GM12878 (cell line): ENCODE measurements at regions not wholly inside any gene's neighbourhood (a gene's known extent, or its start where the extent isn't known, plus 50 kb on each side); places are given as distances from the start of the nearest gene placed in this dataset.

Experiments used
- ATAC-seq: fragments of 200-7000 bp; cut with Tn5 transposase; 3 replicates; pipeline ENCODE4 v1.9.1; 2020; ENCODE audit warnings: mild to moderate bottlenecking, moderate library complexity
- BruUV-seq: library from RNA; stranded (reverse); fragments of 400-500 nt; replicated peaks from 2 replicates; lab custom pipeline; 2021; lab: Mats Ljungman, UMichigan
- CTCF ChIA-PET: fragments of 300-600 bp; sonication (Branson Sonifier 250); formaldehyde crosslinking; extraction: SDS; loops from one replicate; lab custom pipeline; 2021; ENCODE audit warnings: inconsistent platforms; lab: Yijun Ruan, JAX
- POLR2A ChIA-PET: fragments of 350-600 bp; formaldehyde crosslinking; extraction: SDS; loops from one replicate; lab custom pipeline; 2021; ENCODE audit warnings: inconsistent platforms; lab: Charles Lee
- RAD21 ChIA-PET: fragments of 300-600 bp; sonication (Branson Sonifier 250); formaldehyde crosslinking; loops from one replicate; lab custom pipeline; 2023; ENCODE audit warnings: antibody characterized with exemption; ENCODE audit not compliant: unreplicated experiment; lab: Charles Lee
- SMC1A ChIA-PET: fragments of 300-600 bp; sonication (Branson Sonifier 250); formaldehyde crosslinking; loops from one replicate; lab custom pipeline; 2023; ENCODE audit not compliant: unreplicated experiment, uncharacterized antibody; lab: Charles Lee
- DNase-seq: peaks from one replicate; pipeline ENCODE4 v3.0.0-alpha.2; 2011; ENCODE audit warnings: low read depth, low spot score
- FAIRE-seq: peaks from 3 replicates; lab custom pipeline; 2011; peaks lifted over from hg19 to GRCh38; lab: Jason Lieb, UNC
- H2AFZ ChIP-seq: 2 replicates; pipeline ENCODE4 v1.6.0; 2011; ENCODE audit warnings: low read depth, low read length, control low read depth; ENCODE audit not compliant: control insufficient read depth
- H3K27ac ChIP-seq: 2 replicates; pipeline ENCODE4 v1.5.1; 2011; ENCODE audit warnings: control low read depth; ENCODE audit not compliant: control insufficient read depth, insufficient read depth
- H3K27me3 ChIP-seq, 2 experiments: replicated peaks in 1 of 2; 2 replicates each; pipeline versions ENCODE4 v1.6.0 to v1.6.1; 2011; ENCODE audit warnings: low read length in 1 of 2; ENCODE audit not compliant: control insufficient read depth in 2 of 2, insufficient read depth in 2 of 2
- H3K36me3 ChIP-seq, 2 experiments: 2 replicates each; pipeline ENCODE4 v1.5.1; 2011; ENCODE audit warnings: low read length in 1 of 2; ENCODE audit not compliant: control insufficient read depth in 2 of 2, insufficient read depth in 2 of 2
- H3K4me1 ChIP-seq: 2 replicates; pipeline ENCODE4 v1.6.1; 2011; ENCODE audit warnings: mild to moderate bottlenecking, low read length, moderate library complexity, mixed read lengths; ENCODE audit not compliant: control insufficient read depth, insufficient read depth
- H3K4me2 ChIP-seq: 2 replicates; pipeline ENCODE4 v1.6.0; 2011; ENCODE audit warnings: control low read depth; ENCODE audit not compliant: control insufficient read depth, insufficient read depth
- H3K4me3 ChIP-seq: fragments of 200-600 bp; sonication (generic); 2 replicates; pipeline ENCODE4 v1.5.1; 2016
- H3K79me2 ChIP-seq: 2 replicates; pipeline ENCODE4 v1.6.0; 2011; ENCODE audit warnings: low read length; ENCODE audit not compliant: control insufficient read depth, insufficient read depth
- H3K9ac ChIP-seq: 2 replicates; pipeline ENCODE4 v1.8.0; 2011; ENCODE audit warnings: low read length, control low read depth, mixed read lengths; ENCODE audit not compliant: control insufficient read depth, insufficient read depth
- H3K9me3 ChIP-seq: replicated peaks from 3 replicates; pipeline ENCODE4 v1.5.1; 2011; ENCODE audit warnings: mild to moderate bottlenecking, low read length; ENCODE audit not compliant: control insufficient read depth, insufficient read depth
- H4K20me1 ChIP-seq: 2 replicates; pipeline ENCODE4 v1.6.0; 2011; ENCODE audit not compliant: control insufficient read depth, insufficient read depth
- MAX ChIP-seq: IDR thresholded peaks from 2 replicates; pipeline ENCODE4 v1.6.1; 2012; ENCODE audit warnings: low read depth, low read length, improper control_type of control experiment
- PAX5 ChIP-seq: IDR thresholded peaks from 2 replicates; pipeline ENCODE4 v1.6.1; 2011; ENCODE audit warnings: low read depth, low read length, borderline replicate concordance
- ZBTB33 ChIP-seq: fragments of 450-650 bp; IDR thresholded peaks from 2 replicates; pipeline ENCODE4 v1.6.1; 2017; ENCODE audit warnings: mild to moderate bottlenecking
- WGBS: methylation state at CpG from one replicate; pipeline ENCODE4 v1.1.6; 2016; ENCODE audit warnings: low lambda C conversion rate; ENCODE audit not compliant: insufficient replicate concordance, insufficient coverage; ENCODE audit errors: missing lambda C conversion rate; 5-methylcytosine and 5-hydroxymethylcytosine counted together
- in situ Hi-C: fragments of 300-500 bp; cut with MboI; formaldehyde crosslinking; loops from 9 replicates; pipeline ENCODE4 v1.14.3; 2018; ENCODE audit warnings: mixed read lengths
- intact Hi-C: fragments of 100-400 bp; cut with micrococcal nuclease; formaldehyde crosslinking; loops from one replicate; pipeline ENCODE4 v1.14.2; 2022; ENCODE audit not compliant: unreplicated experiment

- BruUV-seq, result no TSS peak
- Histone ChIP-seq H3K4me3 (no peak overlapping the region), H2AFZ (no peak overlapping the region), H3K79me2 (no peaks in the 10 kb centered on the region), H3K27me3 (no peaks in the 10 kb centered on the region), H3K36me3 (no peaks in the 10 kb centered on the region), H3K9me3 (no peaks in the 10 kb centered on the region), H3K4me2 (no peak overlapping the region), H3K9ac (no peak overlapping the region), H3K27ac (no peak overlapping the region), H3K4me1 (no peaks in the 10 kb centered on the region), H4K20me1 (no peaks in the 10 kb centered on the region)
- ATAC-seq (peak; percentile 29; the same call in 2 of the 3 replicates), FAIRE-seq (no peak), DNase-seq (no peak)
- ChIA-PET CTCF (interaction anchor here (2.2 kb wide), 1 partner anchor 10 kb away, joined by 6 read pairs; no protein-coding TSS in a partner anchor), POLR2A (interaction anchor here (0.7 to 1.0 kb wide), 2 partner anchors 170 to 255 kb away, joined by 3 read pairs; no protein-coding TSS in a partner anchor), SMC1A (interaction anchor here (0.6 to 3.0 kb wide), 10 partner anchors 10 to 159 kb away, joined by 3 to 12 read pairs (median 4); no protein-coding TSS in a partner anchor), RAD21 (interaction anchor here (0.7 to 1.6 kb wide), 4 partner anchors 43 to 81 kb away, joined by 3 to 4 read pairs (median 4); no protein-coding TSS in a partner anchor)
- in situ Hi-C loops (no loop called here), intact Hi-C loops (no loop called here)
- 32% methylated on average over 30 of the region's 30 CpGs for WGBS
- 0 out of 2 replicates have a peak, but pooled peaks have one; percentile 11 for TF ChIP-seq ZBTB33
- no peak for TF ChIP-seq MAX
- no peak for TF ChIP-seq PAX5
- TF ChIP-seq, all 136 proteins: peak for 1
Measured at GRCh38 chr2:122660786-122661634, 905.6 kb downstream of the TSN start.
